ENCODE measurements at regions not wholly inside any gene's neighbourhood (a gene's known extent, or its start where the extent isn't known, plus 50 kb on each side); places are given as distances from the start of the nearest gene placed in this dataset.

GRCh38 chr10:27383595-27384542 is 120.2 kb upstream of the RAB18 start:
- TF ChIP-seq REST (IDR thresholded peaks at IDR 0.05; ENCODE audit: insufficient replicate concordance, low read depth): no peak
- no peak for TF ChIP-seq CTCF (IDR thresholded peaks at IDR 0.05; ENCODE audit: insufficient read depth, low read length)
- no peak for TF ChIP-seq POLR2AphosphoS5 (IDR thresholded peaks at IDR 0.05; ENCODE audit: low read depth)
- no peak for TF ChIP-seq GABPA (IDR thresholded peaks at IDR 0.05; ENCODE audit: low read depth)
